ENCODE measurements at regions not wholly inside any gene's neighbourhood (a gene's known extent, or its start where the extent isn't known, plus 50 kb on each side); places are given as distances from the start of the nearest gene placed in this dataset.

GRCh38 chr11:122523846-122524805 is 131.4 kb upstream of the UBASH3B start:
- peak in 2 of 4 donors; percentile 9 to 23 for DNase-seq (ENCODE audit: low read depth in 4 of 4, low spot score in 2 of 4)

- no peak for DNase-seq (ENCODE audit: low read depth in 4 of 4, low spot score in 2 of 4)
These were observed 133.9 kb upstream of the UBASH3B start for GRCh38 chr11:122521626-122522025.

GRCh38 chr11:122517403-122518379 is 137.8 kb upstream of the UBASH3B start:
- no peak for DNase-seq (ENCODE audit: low read depth in 4 of 4, low spot score in 2 of 4)

- DNase-seq (ENCODE audit: low read depth in 4 of 4, low spot score in 2 of 4): no peak
These were observed 138.8 kb upstream of the UBASH3B start for GRCh38 chr11:122516686-122517085.

GRCh38 chr11:122513997-122514396 is 141.5 kb upstream of the UBASH3B start:
- DNase-seq (ENCODE audit: low read depth in 4 of 4, low spot score in 2 of 4): no peak

GRCh38 chr11:122513328-122513727 is 142.2 kb upstream of the UBASH3B start:
- no peak for DNase-seq (ENCODE audit: low read depth in 4 of 4, low spot score in 2 of 4)

GRCh38 chr11:122512688-122513087 is 142.8 kb upstream of the UBASH3B start:
- no peak for DNase-seq (ENCODE audit: low read depth in 4 of 4, low spot score in 2 of 4)

- no peak for DNase-seq (ENCODE audit: low read depth in 4 of 4, low spot score in 2 of 4)
These were observed 145.6 kb upstream of the UBASH3B start for GRCh38 chr11:122509899-122510298.

GRCh38 chr11:122509091-122509490 is 146.4 kb upstream of the UBASH3B start:
- no peak for DNase-seq (ENCODE audit: low read depth in 4 of 4, low spot score in 2 of 4)

- DNase-seq (ENCODE audit: low read depth in 4 of 4, low spot score in 2 of 4): peak in 2 of 4 donors; percentile 63 to 65
These were observed 150.1 kb upstream of the UBASH3B start for GRCh38 chr11:122505304-122506006.

GRCh38 chr11:122494221-122494620 is 161.3 kb upstream of the UBASH3B start:
- no peak for DNase-seq (ENCODE audit: low read depth in 4 of 4, low spot score in 2 of 4)

- DNase-seq (ENCODE audit: low read depth in 4 of 4, low spot score in 2 of 4): no peak
These were observed 164.0 kb upstream of the UBASH3B start for GRCh38 chr11:122491509-122491908.

- DNase-seq (ENCODE audit: low read depth in 4 of 4, low spot score in 2 of 4): no peak
These were observed 166.4 kb upstream of the UBASH3B start for GRCh38 chr11:122488892-122489706.

GRCh38 chr11:122487669-122488068 is 167.9 kb upstream of the UBASH3B start:
- DNase-seq (ENCODE audit: low read depth in 4 of 4, low spot score in 2 of 4): no peak

- no peak for DNase-seq (ENCODE audit: low read depth in 4 of 4, low spot score in 2 of 4)
These were observed 168.6 kb upstream of the UBASH3B start for GRCh38 chr11:122486793-122487495.

- no peak for DNase-seq (ENCODE audit: low read depth in 4 of 4, low spot score in 2 of 4)
These were observed 176.5 kb upstream of the UBASH3B start for GRCh38 chr11:122478986-122479385.

GRCh38 chr11:122468965-122469364 is 186.6 kb upstream of the UBASH3B start:
- DNase-seq (ENCODE audit: low read depth in 4 of 4, low spot score in 2 of 4): no peak

- no peak for DNase-seq (ENCODE audit: low read depth in 4 of 4, low spot score in 2 of 4)
These were observed 192.0 kb upstream of the UBASH3B start for GRCh38 chr11:122463530-122463929.

- no peak for DNase-seq (ENCODE audit: low read depth in 4 of 4, low spot score in 2 of 4)
These were observed 196.5 kb upstream of the UBASH3B start for GRCh38 chr11:122459064-122459463.
